DND-41 (cell line): ENCODE measurements at regions not wholly inside any gene's neighbourhood (a gene's known extent, or its start where the extent isn't known, plus 50 kb on each side); places are given as distances from the start of the nearest gene placed in this dataset.

Experiments used
- ATAC-seq: fragments of 200-7000 bp; cut with Tn5 transposase; 3 replicates; pipeline ENCODE4 v1.9.1; 2021; ENCODE audit warnings: low read depth; ENCODE audit not compliant: insufficient read depth
- DNase-seq: peaks from one replicate; pipeline ENCODE4 v3.0.0-alpha.2; 2020
- H2AFZ ChIP-seq: 2 replicates; pipeline ENCODE4 v1.6.0; 2012; ENCODE audit warnings: low read depth, low read length
- H3K27ac ChIP-seq: 2 replicates; pipeline ENCODE4 v1.5.1; 2012; ENCODE audit warnings: low read length, inconsistent platforms
- H3K27me3 ChIP-seq: fragments of 200-600 bp; sonication (generic); 2 replicates; pipeline ENCODE4 v1.6.0; 2012; ENCODE audit warnings: low read length, mild to moderate bottlenecking, inconsistent platforms; ENCODE audit not compliant: insufficient read depth, poor library complexity
- H3K36me3 ChIP-seq: 2 replicates; pipeline ENCODE4 v1.5.1; 2012; ENCODE audit warnings: low read length, inconsistent platforms; ENCODE audit not compliant: insufficient read depth
- H3K4me1 ChIP-seq: 2 replicates; pipeline ENCODE4 v1.5.1; 2012; ENCODE audit warnings: mild to moderate bottlenecking, low read length; ENCODE audit not compliant: insufficient read depth
- H3K4me2 ChIP-seq: 2 replicates; pipeline ENCODE4 v1.6.0; 2012; ENCODE audit warnings: mild to moderate bottlenecking, moderate library complexity, low read length, inconsistent platforms; ENCODE audit not compliant: insufficient read depth
- H3K4me3 ChIP-seq, 2 experiments: fragments of 200-600 bp in 1 of 2; shearing (Covaris generic) in 1 of 2; 2 replicates each; pipeline ENCODE4 v1.5.1; 2012 to 2016; ENCODE audit warnings: inconsistent platforms in 2 of 2, low read length in 2 of 2, mild to moderate bottlenecking in 2 of 2, low read depth in 1 of 2, moderate library complexity in 1 of 2
- H3K79me2 ChIP-seq: 2 replicates; pipeline ENCODE4 v1.6.0; 2012; ENCODE audit warnings: low read length, inconsistent platforms; ENCODE audit not compliant: insufficient read depth
- H3K9ac ChIP-seq: 2 replicates; pipeline ENCODE4 v1.6.0; 2012; ENCODE audit warnings: low read depth, mild to moderate bottlenecking, inconsistent platforms, low read length, moderate library complexity
- H3K9me3 ChIP-seq: 2 replicates; pipeline ENCODE4 v1.5.1; 2012; ENCODE audit warnings: low read length, moderate library complexity, mild to moderate bottlenecking, inconsistent platforms; ENCODE audit not compliant: insufficient read depth, severe bottlenecking
- H4K20me1 ChIP-seq: 2 replicates; pipeline ENCODE4 v1.6.0; 2012; ENCODE audit warnings: low read length; ENCODE audit not compliant: insufficient read depth
- CTCF ChIP-seq: IDR thresholded peaks from 2 replicates; pipeline ENCODE4 v1.5.1; 2012; ENCODE audit warnings: borderline replicate concordance, low read length, moderate library complexity, mild to moderate bottlenecking; ENCODE audit not compliant: poor library complexity, severe bottlenecking; ENCODE audit errors: extremely low read depth
- EZH2 ChIP-seq: IDR thresholded peaks from 3 replicates; pipeline ENCODE4 v1.6.1; 2012; ENCODE audit warnings: borderline replicate concordance, low read depth, mild to moderate bottlenecking, moderate library complexity, low read length, inconsistent platforms; ENCODE audit not compliant: severe bottlenecking

- ATAC-seq (no peak), DNase-seq (no peak)
- no peak overlapping the region for H3K4me2 ChIP-seq
- H3K4me3 ChIP-seq = no peak overlapping the region
- no peak overlapping the region for H3K9ac ChIP-seq
- no peak overlapping the region for H3K27ac ChIP-seq
- no peak overlapping the region for H2AFZ ChIP-seq
- no peaks in the 10 kb centered on the region for H3K79me2 ChIP-seq
- no peaks in the 10 kb centered on the region for H3K4me1 ChIP-seq
- H4K20me1 ChIP-seq = no peaks in the 10 kb centered on the region
- H3K9me3 ChIP-seq = no peaks in the 10 kb centered on the region
- no peaks in the 10 kb centered on the region for H3K27me3 ChIP-seq
- no peak for TF ChIP-seq EZH2
- TF ChIP-seq CTCF = no peak
- no peaks in the 10 kb centered on the region for H3K36me3 ChIP-seq
Measured at GRCh38 chr2:49719241-49719640, 564.9 kb upstream of the FSHR start.

DNA sequence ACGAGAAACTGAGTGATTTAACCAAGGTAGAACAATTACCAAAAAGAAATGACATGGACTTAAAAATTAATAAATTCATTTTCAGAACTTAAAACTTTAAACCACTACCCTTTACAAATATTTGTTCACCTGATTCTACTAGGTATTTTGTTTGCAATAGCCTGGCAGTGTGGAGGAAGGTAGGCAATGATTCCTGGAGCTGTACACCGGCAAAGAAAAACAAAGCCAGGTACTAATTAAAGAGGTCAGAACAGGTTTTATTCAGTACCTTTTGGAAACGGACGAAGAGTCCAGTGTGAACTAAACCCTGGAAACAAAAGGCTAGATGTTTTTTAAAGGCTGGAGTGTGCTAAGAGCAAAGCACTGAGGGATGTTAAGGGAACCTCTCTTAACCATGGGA lies 561.3 kb upstream of the FSHR start:
- H2AFZ ChIP-seq = no peak overlapping the region
- TF ChIP-seq CTCF (no peak), EZH2 (no peak)

DNA sequence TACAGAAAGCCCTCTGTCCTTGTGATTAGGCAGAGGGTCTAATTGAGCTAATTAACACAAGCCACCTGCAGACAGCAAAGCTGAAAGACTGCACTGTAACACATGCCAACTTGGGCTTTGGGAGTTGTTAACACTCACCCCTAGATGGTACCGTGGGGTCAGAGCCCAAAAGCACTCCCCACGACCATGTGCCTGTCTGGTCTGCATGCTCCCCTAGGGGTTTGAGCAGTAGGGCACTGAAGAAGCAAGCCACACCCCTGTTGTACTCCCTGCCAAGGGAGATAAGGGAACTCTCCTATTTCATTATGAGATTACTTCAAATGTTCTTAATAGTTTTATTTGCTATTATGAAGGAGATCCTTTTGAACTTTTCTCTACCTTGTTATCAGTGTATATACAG lies 560.1 kb upstream of the FSHR start:
- H2AFZ ChIP-seq = no peak overlapping the region
- no peaks in the 10 kb centered on the region for H4K20me1 ChIP-seq
- no peak overlapping the region for H3K9ac ChIP-seq
- DNase-seq (no peak), ATAC-seq (no peak)
- H3K4me2 ChIP-seq = no peak overlapping the region
- H3K79me2 ChIP-seq = no peaks in the 10 kb centered on the region
- no peaks in the 10 kb centered on the region for H3K9me3 ChIP-seq
- H3K27ac ChIP-seq = no peak overlapping the region
- TF ChIP-seq CTCF = no peak
- no peak for TF ChIP-seq EZH2
- no peaks in the 10 kb centered on the region for H3K27me3 ChIP-seq
- no peaks in the 10 kb centered on the region for H3K4me1 ChIP-seq
- no peak overlapping the region for H3K4me3 ChIP-seq
- no peaks in the 10 kb centered on the region for H3K36me3 ChIP-seq

More for the DNA sequence above, 561.3 kb upstream of the FSHR start:
- Histone ChIP-seq H3K27ac (no peak overlapping the region), H3K36me3 (no peaks in the 10 kb centered on the region), H3K9me3 (no peaks in the 10 kb centered on the region), H3K27me3 (no peaks in the 10 kb centered on the region), H3K79me2 (no peaks in the 10 kb centered on the region), H3K4me1 (no peaks in the 10 kb centered on the region), H3K9ac (no peak overlapping the region), H3K4me3 (no peak overlapping the region), H4K20me1 (no peaks in the 10 kb centered on the region), H3K4me2 (no peak overlapping the region)
- ATAC-seq = no peak
- DNase-seq = no peak

GRCh38 chr2:49702740-49703139 lies 548.4 kb upstream of the FSHR start:
- no peak overlapping the region for H3K27ac ChIP-seq
- H2AFZ ChIP-seq = no peak overlapping the region
- H3K9me3 ChIP-seq = no peaks in the 10 kb centered on the region
- no peaks in the 10 kb centered on the region for H3K27me3 ChIP-seq
- no peak for ATAC-seq
- no peaks in the 10 kb centered on the region for H4K20me1 ChIP-seq
- H3K79me2 ChIP-seq = no peaks in the 10 kb centered on the region
- TF ChIP-seq EZH2 (no peak), CTCF (no peak)
- no peak for DNase-seq
- H3K36me3 ChIP-seq = no peaks in the 10 kb centered on the region
- no peaks in the 10 kb centered on the region for H3K4me1 ChIP-seq
- no peak overlapping the region for H3K4me2 ChIP-seq
- H3K4me3 ChIP-seq = no peak overlapping the region
- no peak overlapping the region for H3K9ac ChIP-seq
